ENCODE measurements at regions not wholly inside any gene's neighbourhood (a gene's known extent, or its start where the extent isn't known, plus 50 kb on each side); places are given as distances from the start of the nearest gene placed in this dataset.

GRCh38 chr10:4652111-4653010 lies 173.6 kb upstream of the AKR1E2 start:
- Mint-ChIP-seq H3K36me3 (ENCODE audit: low read depth) (no peaks in the 10 kb centered on the region), H3K4me3 (no peak overlapping the region; the same call in 1 of the 2 replicates), H3K27ac (no peak overlapping the region), H3K27me3 (ENCODE audit: insufficient read depth) (no peaks in the 10 kb centered on the region), H3K4me1 (ENCODE audit: low read depth) (peaks cover 52% of the 10 kb centered on the region), H3K9me3 (no peaks in the 10 kb centered on the region)
- TF ChIP-seq CTCF (IDR thresholded peaks at IDR 0.05), result no peak
- no peak for DNase-seq

GRCh38 chr10:4651404-4652037 lies 174.5 kb upstream of the AKR1E2 start:
- TF ChIP-seq CTCF (IDR thresholded peaks at IDR 0.05), result no peak

GRCh38 chr10:4650582-4650981 lies 175.4 kb upstream of the AKR1E2 start:
- Mint-ChIP-seq H3K4me1 (ENCODE audit: low read depth) (peaks cover 55% of the 10 kb centered on the region), H3K27ac (peak overlapping the region; percentile 76), H3K27me3 (ENCODE audit: insufficient read depth) (no peaks in the 10 kb centered on the region), H3K4me3 (peak overlapping the region; percentile 61), H3K36me3 (ENCODE audit: low read depth) (no peaks in the 10 kb centered on the region), H3K9me3 (no peaks in the 10 kb centered on the region)
- DNase-seq, result peak; percentile 51
- peak; percentile 43; the same call in 1 of the 2 replicates for TF ChIP-seq CTCF (IDR thresholded peaks at IDR 0.05)

More at GRCh38 chr10:4651404-4652037, 174.5 kb upstream of the AKR1E2 start:
- H3K36me3 Mint-ChIP-seq (ENCODE audit: low read depth), result no peaks in the 10 kb centered on the region
- no peaks in the 10 kb centered on the region for H3K9me3 Mint-ChIP-seq
- DNase-seq, result no peak
- no peaks in the 10 kb centered on the region for H3K27me3 Mint-ChIP-seq (ENCODE audit: insufficient read depth)
- H3K4me3 Mint-ChIP-seq, result no peak overlapping the region; the same call in 1 of the 2 replicates
- peaks cover 52% of the 10 kb centered on the region for H3K4me1 Mint-ChIP-seq (ENCODE audit: low read depth)
- peak overlapping the region; percentile 43; the same call in 1 of the 2 replicates for H3K27ac Mint-ChIP-seq

- peak overlapping the region; percentile 76 for H3K27ac Mint-ChIP-seq
- no peak for TF ChIP-seq CTCF (IDR thresholded peaks at IDR 0.05)
- peak overlapping the region; percentile 61 for H3K4me3 Mint-ChIP-seq
- no peaks in the 10 kb centered on the region for H3K27me3 Mint-ChIP-seq (ENCODE audit: insufficient read depth)
- no peak for DNase-seq
- no peaks in the 10 kb centered on the region for H3K9me3 Mint-ChIP-seq
- no peaks in the 10 kb centered on the region for H3K36me3 Mint-ChIP-seq (ENCODE audit: low read depth)
- peaks cover 50% of the 10 kb centered on the region for H3K4me1 Mint-ChIP-seq (ENCODE audit: low read depth)
Observed at GRCh38 chr10:4649886-4650508, 176.0 kb upstream of the AKR1E2 start.

- H3K4me1 Mint-ChIP-seq (ENCODE audit: low read depth), result peaks cover 48% of the 10 kb centered on the region
- no peak for TF ChIP-seq CTCF (IDR thresholded peaks at IDR 0.05)
- H3K9me3 Mint-ChIP-seq, result no peaks in the 10 kb centered on the region
- H3K27me3 Mint-ChIP-seq (ENCODE audit: insufficient read depth), result no peaks in the 10 kb centered on the region
- no peak for DNase-seq
- no peaks in the 10 kb centered on the region for H3K36me3 Mint-ChIP-seq (ENCODE audit: low read depth)
- H3K4me3 Mint-ChIP-seq, result no peak overlapping the region; the same call in 1 of the 2 replicates
- no peak overlapping the region for H3K27ac Mint-ChIP-seq
Observed at GRCh38 chr10:4649471-4649870, 176.5 kb upstream of the AKR1E2 start.

Data from HFFc6 (cell line).